CD4-positive, alpha-beta T cell (primary cell): ENCODE measurements at regions not wholly inside any gene's neighbourhood (a gene's known extent, or its start where the extent isn't known, plus 50 kb on each side); places are given as distances from the start of the nearest gene placed in this dataset.

Experiments used
- ATAC-seq: fragments of 200-7000 bp; cut with Tn5 transposase; one replicate; pipeline ENCODE4 v1.10.0; 2022; ENCODE audit warnings: mild to moderate bottlenecking; ENCODE audit not compliant: poor library complexity
- CTCF ChIA-PET: fragments of 350-600 bp; sonication (Branson Sonifier 250); formaldehyde crosslinking; loops from one replicate; lab custom pipeline; 2021; ENCODE audit warnings: antibody characterized with exemption, inconsistent platforms; lab: Charles Lee
- POLR2A ChIA-PET: fragments of 350-600 bp; sonication (Branson Sonifier 250); formaldehyde crosslinking; loops from one replicate; lab custom pipeline; 2021; ENCODE audit warnings: antibody characterized with exemption, inconsistent platforms; lab: Charles Lee
- DNase-seq, 14 experiments: peaks; one replicate each; pipeline ENCODE4 v3.0.0-alpha.2; 2013 to 2020; ENCODE audit warnings: mixed read lengths in 2 of 14
- H3K27ac ChIP-seq, 2 donors: one replicate each; pipeline versions ENCODE4 v1.5.1 to v1.7.0; 2013; ENCODE audit warnings: low read length in 2 of 2, low read depth in 1 of 2, mild to moderate bottlenecking in 1 of 2
- H3K27me3 ChIP-seq, 2 experiments: 1 replicate in 1 of 2; 2 replicates in 1 of 2; pipeline versions ENCODE4 v1.6.1 to v1.7.0; 2013; ENCODE audit warnings: low read length in 2 of 2, control low read depth in 1 of 2, mild to moderate bottlenecking in 1 of 2, moderate library complexity in 1 of 2; ENCODE audit not compliant: insufficient read depth in 2 of 2, control insufficient read depth in 1 of 2
- H3K36me3 ChIP-seq: one replicate; pipeline ENCODE4 v1.6.1; 2013; ENCODE audit warnings: low read length, control low read depth; ENCODE audit not compliant: insufficient read depth
- H3K4me1 ChIP-seq: one replicate; pipeline ENCODE4 v1.6.1; 2013; ENCODE audit warnings: low read length, control low read depth; ENCODE audit not compliant: insufficient read depth
- H3K4me3 ChIP-seq: one replicate; pipeline ENCODE4 v1.5.1; 2013; ENCODE audit warnings: mild to moderate bottlenecking, low read length, moderate library complexity
- H3K9me3 ChIP-seq, 2 experiments: 1 replicate in 1 of 2; 2 replicates in 1 of 2; pipeline versions ENCODE4 v1.6.1 to v1.7.0; 2013; ENCODE audit warnings: low read length in 2 of 2, mild to moderate bottlenecking in 2 of 2, control low read depth in 1 of 2, moderate library complexity in 1 of 2; ENCODE audit not compliant: control insufficient read depth in 1 of 2, insufficient read depth in 1 of 2
- H3K27ac Mint-ChIP-seq: one replicate; pipeline ENCODE4 v1.8.0; 2020; ENCODE audit warnings: mixed read lengths
- H3K27me3 Mint-ChIP-seq: one replicate; pipeline ENCODE4 v1.8.0; 2021; ENCODE audit warnings: mixed read lengths
- H3K36me3 Mint-ChIP-seq: one replicate; pipeline ENCODE4 v1.8.0; 2021; ENCODE audit warnings: low read depth, mixed read lengths
- H3K4me1 Mint-ChIP-seq: one replicate; pipeline ENCODE4 v1.8.0; 2021; ENCODE audit warnings: low read depth, mixed read lengths
- H3K4me3 Mint-ChIP-seq: one replicate; pipeline ENCODE4 v1.8.0; 2020; ENCODE audit warnings: mild to moderate bottlenecking, mixed read lengths
- H3K9me3 Mint-ChIP-seq: one replicate; pipeline ENCODE4 v1.8.0; 2020; ENCODE audit warnings: mixed read lengths
- intact Hi-C, 2 experiments: fragments of 100-400 bp; cut with DNase I in 1 of 2; cut with micrococcal nuclease in 1 of 2; formaldehyde crosslinking; loops; one replicate each; pipeline versions ENCODE4 v1.15.1 to v1.9.0; 2023 to 2025; cut with DNase I, micrococcal nuclease
- TF ChIP-seq, protein P1 (sequence below): fragments of 200-600 bp; IDR thresholded peaks from one replicate; pipeline ENCODE4 v1.8.0; 2022; ENCODE audit warnings: antibody characterized with exemption, mild to moderate bottlenecking

DNA sequence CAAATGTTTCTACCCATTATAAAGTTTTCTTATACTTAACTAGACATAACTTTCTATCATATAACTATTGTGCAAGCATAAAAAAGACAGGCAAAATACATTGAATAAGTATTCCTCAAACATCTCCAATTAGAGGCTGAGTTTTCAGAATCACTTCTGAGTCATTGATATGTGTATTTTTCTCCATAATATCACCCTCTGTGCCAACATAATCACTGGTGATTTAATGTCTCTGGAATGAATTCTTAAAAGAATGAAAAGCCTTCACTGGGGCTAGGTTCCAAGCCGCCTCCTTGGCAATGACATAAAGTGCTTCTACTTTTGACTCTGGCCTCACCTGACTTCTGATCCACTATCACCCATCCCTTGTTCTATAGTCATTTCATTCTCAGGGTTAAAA is 197.0 kb upstream of the E2F8 start:
- Mint-ChIP-seq H3K36me3 (no peaks in the 10 kb centered on the region), H3K9me3 (no peaks in the 10 kb centered on the region), H3K27me3 (peaks cover 33% of the 10 kb centered on the region), H3K4me3 (no peak overlapping the region), H3K27ac (no peak overlapping the region), H3K4me1 (no peaks in the 10 kb centered on the region)
- intact Hi-C loops = no loop called here
- no peak overlapping the region for H3K4me3 ChIP-seq
- CTCF ChIA-PET = no interaction called here
- no peak for DNase-seq
- no peak overlapping the region for H3K27ac ChIP-seq
- ATAC-seq = no peak
- POLR2A ChIA-PET = no interaction called here
- peaks cover 0 to 6% of the 10 kb centered on the region in 2 experiments for H3K9me3 ChIP-seq
- TF ChIP-seq, protein P1, sequence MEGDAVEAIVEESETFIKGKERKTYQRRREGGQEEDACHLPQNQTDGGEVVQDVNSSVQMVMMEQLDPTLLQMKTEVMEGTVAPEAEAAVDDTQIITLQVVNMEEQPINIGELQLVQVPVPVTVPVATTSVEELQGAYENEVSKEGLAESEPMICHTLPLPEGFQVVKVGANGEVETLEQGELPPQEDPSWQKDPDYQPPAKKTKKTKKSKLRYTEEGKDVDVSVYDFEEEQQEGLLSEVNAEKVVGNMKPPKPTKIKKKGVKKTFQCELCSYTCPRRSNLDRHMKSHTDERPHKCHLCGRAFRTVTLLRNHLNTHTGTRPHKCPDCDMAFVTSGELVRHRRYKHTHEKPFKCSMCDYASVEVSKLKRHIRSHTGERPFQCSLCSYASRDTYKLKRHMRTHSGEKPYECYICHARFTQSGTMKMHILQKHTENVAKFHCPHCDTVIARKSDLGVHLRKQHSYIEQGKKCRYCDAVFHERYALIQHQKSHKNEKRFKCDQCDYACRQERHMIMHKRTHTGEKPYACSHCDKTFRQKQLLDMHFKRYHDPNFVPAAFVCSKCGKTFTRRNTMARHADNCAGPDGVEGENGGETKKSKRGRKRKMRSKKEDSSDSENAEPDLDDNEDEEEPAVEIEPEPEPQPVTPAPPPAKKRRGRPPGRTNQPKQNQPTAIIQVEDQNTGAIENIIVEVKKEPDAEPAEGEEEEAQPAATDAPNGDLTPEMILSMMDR = no peak
- no peaks in the 10 kb centered on the region for H3K4me1 ChIP-seq
- no peaks in the 10 kb centered on the region for H3K36me3 ChIP-seq
- peaks cover 0 to 3% of the 10 kb centered on the region in 2 experiments for H3K27me3 ChIP-seq

DNA sequence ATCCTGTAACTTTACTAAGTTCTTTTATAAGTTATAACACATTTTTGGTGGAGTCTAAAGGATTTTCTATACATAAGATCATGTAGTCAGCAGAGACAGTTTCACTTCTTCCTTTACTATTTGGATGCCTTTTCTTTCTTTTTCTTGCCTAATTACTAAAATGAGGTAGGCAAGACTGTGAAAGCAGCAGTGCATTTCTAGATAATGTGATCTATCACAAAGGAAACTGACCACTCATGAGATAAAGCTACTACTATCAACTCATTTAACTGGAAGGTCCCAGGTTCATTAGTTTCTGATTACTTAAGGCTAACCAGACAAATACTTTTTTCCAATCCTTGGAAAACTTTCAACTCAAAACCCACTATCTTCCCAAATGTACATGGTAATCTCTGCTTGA is 196.2 kb upstream of the E2F8 start:
- POLR2A ChIA-PET = no interaction called here
- Mint-ChIP-seq H3K9me3 (no peaks in the 10 kb centered on the region), H3K36me3 (no peaks in the 10 kb centered on the region), H3K4me3 (no peak overlapping the region), H3K27me3 (peaks cover 27% of the 10 kb centered on the region), H3K4me1 (no peaks in the 10 kb centered on the region), H3K27ac (no peak overlapping the region)
- peaks cover 0 to 3% of the 10 kb centered on the region in 2 experiments for H3K9me3 ChIP-seq
- no peak for DNase-seq
- H3K27ac ChIP-seq = no peak overlapping the region
- no peak overlapping the region for H3K4me3 ChIP-seq
- CTCF ChIA-PET = no interaction called here
- intact Hi-C loops = no loop called here
- peaks cover 0 to 3% of the 10 kb centered on the region in 2 experiments for H3K27me3 ChIP-seq
- TF ChIP-seq, protein P1 = no peak
- no peaks in the 10 kb centered on the region for H3K36me3 ChIP-seq
- ATAC-seq = no peak
- no peaks in the 10 kb centered on the region for H3K4me1 ChIP-seq

DNA sequence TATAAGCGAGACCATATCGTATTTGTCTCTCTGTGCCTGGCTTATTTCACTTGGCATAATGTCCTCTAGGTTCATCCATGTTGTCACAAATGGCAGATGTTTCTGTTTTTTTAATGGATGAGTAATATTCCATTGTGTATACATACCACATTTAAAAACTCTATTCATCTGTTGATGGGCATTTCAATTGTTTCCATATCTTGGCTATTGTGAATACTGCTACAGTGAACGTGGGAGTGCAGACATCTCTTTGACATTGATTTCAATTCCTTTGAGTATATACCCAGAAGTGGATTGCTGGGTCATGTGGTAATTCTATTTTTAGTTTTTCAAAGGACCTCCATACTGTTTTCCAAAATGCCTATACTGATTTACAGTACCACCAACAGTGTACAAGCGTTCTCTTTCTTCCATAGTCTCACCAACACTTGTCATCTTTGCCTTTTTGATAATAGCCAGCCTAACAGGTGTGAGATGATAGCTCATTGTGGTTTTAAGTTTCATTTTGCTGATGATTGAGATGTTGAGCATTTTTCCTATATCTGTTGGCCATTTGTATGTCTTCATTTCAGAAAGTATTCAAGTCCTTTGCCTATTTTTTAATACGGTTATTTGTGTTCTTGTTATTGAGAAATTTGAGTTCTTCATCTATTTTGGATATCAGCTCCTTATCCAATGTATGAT is 194.7 kb upstream of the E2F8 start:
- Mint-ChIP-seq H3K27ac (no peak overlapping the region), H3K4me1 (no peaks in the 10 kb centered on the region), H3K36me3 (no peaks in the 10 kb centered on the region), H3K9me3 (no peaks in the 10 kb centered on the region), H3K27me3 (peaks cover 30% of the 10 kb centered on the region), H3K4me3 (no peak overlapping the region)
- ATAC-seq (no peak), DNase-seq (no peak)
- Histone ChIP-seq H3K27me3 (no peaks in the 10 kb centered on the region), H3K36me3 (no peaks in the 10 kb centered on the region), H3K9me3 (no peaks in the 10 kb centered on the region), H3K27ac (no peak overlapping the region), H3K4me1 (no peaks in the 10 kb centered on the region), H3K4me3 (no peak overlapping the region)
- ChIA-PET POLR2A (no interaction called here), CTCF (no interaction called here)
- TF ChIP-seq, protein P1 = no peak
- intact Hi-C loops = no loop called here
